Hepatocyte (in vitro differentiated cells): ENCODE measurements at regions not wholly inside any gene's neighbourhood (a gene's known extent, or its start where the extent isn't known, plus 50 kb on each side); places are given as distances from the start of the nearest gene placed in this dataset.

ENCODE experiments used
- CTCF ChIP-seq: fragments of 200-600 bp; sonication (generic); IDR thresholded peaks from 2 replicates; pipeline ENCODE4 v1.5.1; 2016; ENCODE audit warnings: antibody characterized with exemption, mild to moderate bottlenecking; ENCODE audit not compliant: poor library complexity
- EZH2phosphoT487 ChIP-seq: fragments of 200-600 bp; sonication (generic); IDR thresholded peaks from one replicate; pipeline ENCODE4 v1.6.1; 2018; ENCODE audit warnings: antibody characterized with exemption, mild to moderate bottlenecking, low read depth, moderate library complexity; ENCODE audit not compliant: unreplicated experiment, severe bottlenecking

DNA sequence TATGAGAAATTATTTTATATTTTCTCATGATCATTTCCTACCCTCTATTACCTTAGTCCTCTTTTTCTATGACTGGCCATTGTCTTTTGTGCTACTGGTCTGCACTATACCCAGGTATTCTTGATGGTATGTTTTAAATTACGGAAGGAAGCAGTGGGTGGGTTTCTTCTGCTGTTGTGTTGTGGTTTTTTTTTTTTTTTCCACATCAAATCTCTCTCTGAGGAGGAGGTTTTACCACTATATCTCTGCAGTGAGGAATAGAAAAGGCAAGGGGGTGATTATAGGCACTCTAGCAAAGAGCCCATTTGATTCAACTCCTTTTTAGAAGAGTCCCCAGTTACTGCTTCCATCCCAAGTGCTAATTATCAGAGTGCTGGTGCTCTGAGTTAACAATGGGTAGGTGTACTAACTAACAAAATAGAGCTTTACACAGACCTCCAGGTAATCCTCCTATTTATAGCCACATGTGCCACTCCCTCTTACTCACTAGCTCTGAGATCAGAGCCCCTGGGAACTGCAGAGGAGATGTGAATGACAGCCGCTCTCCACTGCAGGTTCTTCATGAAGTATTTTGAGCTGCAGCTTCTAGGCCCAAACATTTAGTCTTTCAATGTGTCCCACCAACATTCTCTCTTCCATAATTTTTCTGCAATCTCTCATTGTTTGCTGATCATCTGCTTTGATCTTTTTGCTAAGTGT is 301.6 kb upstream of the GULP1 start:
- TF ChIP-seq CTCF = no peak
- TF ChIP-seq EZH2phosphoT487 = no peak
